Transverse colon (tissue), 4 donors: ENCODE measurements at regions not wholly inside any gene's neighbourhood (a gene's known extent, or its start where the extent isn't known, plus 50 kb on each side); places are given as distances from the start of the nearest gene placed in this dataset.
A peak's percentile ranks its signal among the peaks of the same experiment; 100 is the strongest.

Experiments used
- DNase-seq: peaks from one replicate; pipeline ENCODE4 v3.0.0-alpha.2; 2019
- H3K27ac ChIP-seq, 4 donors: fragments of 200-600 bp; sonication (generic); 2 replicates each; pipeline ENCODE4 v1.5.1; 2016 to 2018; ENCODE audit warnings: inconsistent platforms in 4 of 4
- H3K27me3 ChIP-seq: fragments of 200-600 bp; sonication (generic); 2 replicates; pipeline ENCODE4 v1.5.1; 2017; ENCODE audit warnings: inconsistent platforms
- H3K36me3 ChIP-seq, 4 donors: fragments of 200-600 bp; sonication (generic); 2 replicates each; pipeline ENCODE4 v1.5.1; 2017 to 2019; ENCODE audit warnings: inconsistent platforms in 4 of 4
- H3K4me1 ChIP-seq, 4 donors: fragments of 200-600 bp; sonication (generic); 2 replicates each; pipeline ENCODE4 v1.5.1; 2017 to 2020; ENCODE audit warnings: inconsistent platforms in 4 of 4
- H3K4me3 ChIP-seq, 4 donors: fragments of 200-600 bp; sonication (generic); 1 replicate in 1 of 4; 2 replicates in 3 of 4; pipeline versions ENCODE4 v1.5.1 to v1.6.1; 2017 to 2019; ENCODE audit warnings: inconsistent platforms in 4 of 4
- H3K9me3 ChIP-seq, 2 donors: fragments of 200-600 bp; sonication (generic); 2 replicates each; pipeline ENCODE4 v1.5.1; 2017 to 2019; ENCODE audit warnings: inconsistent platforms in 2 of 2
- CTCF ChIP-seq, 5 experiments: fragments of 200-600 bp in 3 of 5; fragments of 450-650 bp in 2 of 5; sonication (generic) in 3 of 5; IDR thresholded peaks; 1 replicate in 2 of 5; 2 replicates in 3 of 5; pipeline ENCODE4 v1.5.1; 2016 to 2017; ENCODE audit warnings: antibody characterized with exemption in 5 of 5, inconsistent platforms in 3 of 5, mild to moderate bottlenecking in 2 of 5, moderate library complexity in 1 of 5
- EP300 ChIP-seq: sonication (generic); formaldehyde crosslinking; IDR thresholded peaks from one replicate; pipeline ENCODE4 v1.6.1; 2017; ENCODE audit warnings: antibody characterized with exemption, low read depth
- POLR2A ChIP-seq: fragments of 450-650 bp; IDR thresholded peaks from one replicate; pipeline ENCODE4 v1.6.1; 2016; ENCODE audit warnings: antibody characterized with exemption, mild to moderate bottlenecking, moderate library complexity
- POLR2AphosphoS5 ChIP-seq, 3 donors: sonication (generic); formaldehyde crosslinking; IDR thresholded peaks; one replicate each; pipeline ENCODE4 v1.6.1; 2016; ENCODE audit warnings: antibody characterized with exemption in 3 of 3
- WGBS, 2 donors: methylation state at CpG; one replicate each; pipeline ENCODE4 v1.1.5; 2018; ENCODE audit warnings: low coverage in 1 of 2; 5-methylcytosine and 5-hydroxymethylcytosine counted together
- in situ Hi-C, 4 donors: fragments of 200-750 bp; cut with MboI; loops; one replicate each; pipeline versions ENCODE4 v1.15.0 to v1.15.1; 2017; ENCODE audit warnings: low sequenced_read_pairs in 3 of 4, low pct_ligation_motif_present in 1 of 4, low pct_unique_long_range_greater_than_20kb in 1 of 4
- intact Hi-C: fragments of 100-400 bp; cut with DNase I; formaldehyde crosslinking; loops from one replicate; pipeline ENCODE4 v1.15.1; 2023; ENCODE audit warnings: low total_unique reads

GRCh38 chr6:3541006-3541585 is 84.2 kb upstream of the SLC22A23 start:
- WGBS, 2 donors: 40 to 52% methylated on average over 3 to 9 of the region's 9 CpGs
- in situ Hi-C loops: no loop called here
- intact Hi-C loops: no loop called here
- Histone ChIP-seq H3K27me3 (no peaks in the 10 kb centered on the region), H3K27ac (peak overlapping the region in 2 of 4 donors; percentile 28 to 52), H3K4me3 (no peak overlapping the region), H3K4me1 (peaks cover 0 to 44% (median 12%) of the 10 kb centered on the region in 4 donors), H3K36me3 (no peaks in the 10 kb centered on the region), H3K9me3 (no peaks in the 10 kb centered on the region)
- DNase-seq: no peak
- TF ChIP-seq CTCF (IDR thresholded peaks at IDR 0.05) (no peak), POLR2A (no peak), EP300 (no peak), POLR2AphosphoS5 (IDR thresholded peaks at IDR 0.05) (no peak)

- in situ Hi-C loops: no loop called here
Observed at GRCh38 chr6:3540253-3540820, 83.5 kb upstream of the SLC22A23 start.

GRCh38 chr6:3538536-3538935 is 81.7 kb upstream of the SLC22A23 start:
- no peak for DNase-seq
- intact Hi-C loops (no loop called here), in situ Hi-C loops (no loop called here)
- H3K4me1 ChIP-seq: peaks cover 0 to 30% (median 8%) of the 10 kb centered on the region in 4 donors
- H3K9me3 ChIP-seq: no peaks in the 10 kb centered on the region
- no peak overlapping the region for H3K27ac ChIP-seq
- no peak for TF ChIP-seq EP300
- no peak for TF ChIP-seq POLR2AphosphoS5 (IDR thresholded peaks at IDR 0.05)
- TF ChIP-seq CTCF (IDR thresholded peaks at IDR 0.05): no peak
- H3K36me3 ChIP-seq: no peaks in the 10 kb centered on the region
- WGBS, 2 donors: 60 to 65% methylated on average over 6 of the region's 6 CpGs
- no peaks in the 10 kb centered on the region for H3K27me3 ChIP-seq
- H3K4me3 ChIP-seq: no peak overlapping the region

More at GRCh38 chr6:3540253-3540820, 83.5 kb upstream of the SLC22A23 start:
- WGBS, 2 donors: 90% methylated on average over 8 of the region's 8 CpGs; no CpG with 5 or more reads in 1 of the 2 donors
- H3K27ac ChIP-seq: peak overlapping the region in 2 of 4 donors; percentile 28 to 52
- H3K27me3 ChIP-seq: no peaks in the 10 kb centered on the region
- no peaks in the 10 kb centered on the region for H3K9me3 ChIP-seq
- DNase-seq: no peak
- no peak overlapping the region for H3K4me3 ChIP-seq
- no peaks in the 10 kb centered on the region for H3K36me3 ChIP-seq
- peaks cover 0 to 37% (median 10%) of the 10 kb centered on the region in 4 donors for H3K4me1 ChIP-seq
- intact Hi-C loops: no loop called here
- no peak for TF ChIP-seq CTCF (IDR thresholded peaks at IDR 0.05)
- TF ChIP-seq POLR2A: no peak
- no peak for TF ChIP-seq POLR2AphosphoS5 (IDR thresholded peaks at IDR 0.05)
- no peak for TF ChIP-seq EP300

GRCh38 chr6:3536901-3537300 is 80.1 kb upstream of the SLC22A23 start:
- Histone ChIP-seq H3K4me3 (no peak overlapping the region), H3K4me1 (peaks cover 0 to 25% (median 7%) of the 10 kb centered on the region in 4 donors), H3K36me3 (no peaks in the 10 kb centered on the region), H3K9me3 (no peaks in the 10 kb centered on the region), H3K27ac (no peak overlapping the region), H3K27me3 (no peaks in the 10 kb centered on the region)
- in situ Hi-C loops: no loop called here
- WGBS, 2 donors: 70% methylated on average over 8 of the region's 8 CpGs; no CpG with 5 or more reads in 1 of the 2 donors
- no peak for DNase-seq
- TF ChIP-seq POLR2AphosphoS5 (IDR thresholded peaks at IDR 0.05) (no peak), CTCF (IDR thresholded peaks at IDR 0.05) (no peak), EP300 (no peak), POLR2A (no peak)
- intact Hi-C loops: no loop called here
